SJCRH30 (cell line): ENCODE measurements at regions not wholly inside any gene's neighbourhood (a gene's known extent, or its start where the extent isn't known, plus 50 kb on each side); places are given as distances from the start of the nearest gene placed in this dataset.

Experiments used
- DNase-seq, 2 experiments: peaks; one replicate each; pipeline ENCODE4 v3.0.0-alpha.2; 2015 to 2020
- H3K27ac ChIP-seq: fragments of 250-450 bp; sonication (Bioruptor Pico); 2 replicates; pipeline ENCODE4 v1.5.1; 2020; ENCODE audit warnings: mild to moderate bottlenecking, moderate library complexity
- H3K27me3 ChIP-seq: fragments of 250-450 bp; sonication (Bioruptor Pico); 2 replicates; pipeline ENCODE4 v1.5.1; 2020; ENCODE audit warnings: mild to moderate bottlenecking, moderate library complexity
- H3K36me3 ChIP-seq: fragments of 250-450 bp; sonication (Bioruptor Pico); 2 replicates; pipeline ENCODE4 v1.5.1; 2020; ENCODE audit warnings: mild to moderate bottlenecking, moderate library complexity
- H3K4me1 ChIP-seq: fragments of 250-450 bp; sonication (Bioruptor Pico); 2 replicates; pipeline ENCODE4 v1.5.1; 2020; ENCODE audit warnings: mild to moderate bottlenecking, moderate library complexity
- H3K4me3 ChIP-seq: fragments of 250-450 bp; sonication (Bioruptor Pico); 2 replicates; pipeline ENCODE4 v1.5.1; 2020; ENCODE audit warnings: mild to moderate bottlenecking, moderate library complexity
- H3K9me3 ChIP-seq: fragments of 250-450 bp; sonication (Bioruptor Pico); replicated peaks from 2 replicates; pipeline ENCODE4 v1.5.1; 2020; ENCODE audit warnings: mild to moderate bottlenecking, moderate library complexity

GRCh38 chr7:26489391-26489790 lies 197.7 kb downstream of the SNX10 start:
- Histone ChIP-seq H3K4me1 (no peaks in the 10 kb centered on the region; the same call in 1 of the 2 replicates), H3K4me3 (no peak overlapping the region), H3K27me3 (peaks cover 14% of the 10 kb centered on the region; the same call in 1 of the 2 replicates), H3K27ac (no peak overlapping the region), H3K9me3 (no peaks in the 10 kb centered on the region), H3K36me3 (no peaks in the 10 kb centered on the region)
- DNase-seq = no peak

- peak; percentile 20 to 53 for DNase-seq
- H3K4me1 ChIP-seq = no peaks in the 10 kb centered on the region; the same call in 1 of the 2 replicates
- no peaks in the 10 kb centered on the region for H3K36me3 ChIP-seq
- H3K9me3 ChIP-seq = no peaks in the 10 kb centered on the region
- no peak overlapping the region for H3K27ac ChIP-seq
- H3K4me3 ChIP-seq = no peak overlapping the region
- peaks cover 14% of the 10 kb centered on the region; the same call in 1 of the 2 replicates for H3K27me3 ChIP-seq
Measured at GRCh38 chr7:26489906-26490639, 198.4 kb downstream of the SNX10 start.

- Histone ChIP-seq H3K4me1 (no peaks in the 10 kb centered on the region; the same call in 1 of the 2 replicates), H3K36me3 (no peaks in the 10 kb centered on the region), H3K9me3 (no peaks in the 10 kb centered on the region), H3K27me3 (peaks cover 14% of the 10 kb centered on the region; the same call in 1 of the 2 replicates), H3K4me3 (no peak overlapping the region), H3K27ac (no peak overlapping the region)
- DNase-seq = peak in 1 of 2 experiments; percentile 26
Measured at GRCh38 chr7:26490640-26491624, 199.3 kb downstream of the SNX10 start.

- Histone ChIP-seq H3K4me3 (no peak overlapping the region), H3K27me3 (peaks cover 14% of the 10 kb centered on the region; the same call in 1 of the 2 replicates), H3K27ac (no peak overlapping the region), H3K36me3 (no peaks in the 10 kb centered on the region), H3K4me1 (no peaks in the 10 kb centered on the region; the same call in 1 of the 2 replicates), H3K9me3 (no peaks in the 10 kb centered on the region)
- no peak for DNase-seq
Measured at GRCh38 chr7:26492816-26493215, 201.2 kb downstream of the SNX10 start.

- H3K27me3 ChIP-seq = peaks cover 14% of the 10 kb centered on the region; the same call in 1 of the 2 replicates
- DNase-seq = peak in 1 of 2 experiments; percentile 17
- H3K27ac ChIP-seq = no peak overlapping the region
- no peak overlapping the region for H3K4me3 ChIP-seq
- H3K9me3 ChIP-seq = no peaks in the 10 kb centered on the region
- no peaks in the 10 kb centered on the region; the same call in 1 of the 2 replicates for H3K4me1 ChIP-seq
- no peaks in the 10 kb centered on the region for H3K36me3 ChIP-seq
Measured at GRCh38 chr7:26493737-26494428, 202.2 kb downstream of the SNX10 start.

GRCh38 chr7:26495569-26495968 lies 203.9 kb downstream of the SNX10 start:
- DNase-seq = no peak
- no peaks in the 10 kb centered on the region for H3K4me1 ChIP-seq
- no peak overlapping the region for H3K4me3 ChIP-seq
- no peak overlapping the region for H3K27ac ChIP-seq
- H3K27me3 ChIP-seq = peaks cover 21% of the 10 kb centered on the region; the same call in 1 of the 2 replicates
- no peaks in the 10 kb centered on the region for H3K36me3 ChIP-seq
- H3K9me3 ChIP-seq = no peaks in the 10 kb centered on the region

DNA sequence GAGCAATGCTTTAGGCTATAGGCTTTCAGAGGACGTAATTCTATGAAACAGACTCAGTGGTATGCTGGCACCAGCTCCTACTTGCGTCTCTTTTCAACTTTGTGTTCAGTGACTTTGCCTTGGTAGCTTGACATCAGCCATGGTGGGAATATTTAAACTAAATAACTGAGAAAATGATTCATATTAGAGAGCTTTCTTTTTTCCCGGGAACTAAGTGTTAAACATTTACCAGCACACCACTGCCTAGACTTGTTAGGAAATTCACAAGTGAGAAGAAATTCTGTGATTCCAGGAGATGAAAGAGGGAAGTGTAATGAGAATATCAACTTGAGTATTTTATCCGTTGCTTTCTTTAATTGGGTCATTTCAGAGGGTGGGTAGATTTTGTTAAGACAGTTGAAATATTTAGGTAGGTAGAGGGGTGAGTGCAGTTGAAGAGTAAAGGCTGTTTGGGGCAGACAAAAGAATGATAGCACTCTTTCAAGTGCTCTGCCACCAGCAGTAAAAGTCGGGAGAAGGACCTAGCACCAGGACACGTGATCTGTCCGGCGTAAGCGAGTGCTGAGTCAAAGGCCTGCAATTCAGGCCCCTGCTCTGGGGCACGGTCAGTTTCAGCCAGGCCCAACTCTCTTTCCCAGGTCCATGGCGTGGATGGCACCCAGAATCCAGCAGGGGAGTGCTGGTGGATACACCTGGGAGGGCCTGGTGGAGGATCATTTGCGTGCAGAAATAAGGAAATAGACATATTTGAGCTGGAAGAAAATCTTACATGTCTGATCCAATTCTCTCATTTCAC lies 206.3 kb downstream of the SNX10 start:
- Histone ChIP-seq H3K36me3 (no peaks in the 10 kb centered on the region), H3K4me1 (no peaks in the 10 kb centered on the region), H3K9me3 (no peaks in the 10 kb centered on the region), H3K4me3 (no peak overlapping the region), H3K27ac (no peak overlapping the region), H3K27me3 (peaks cover 24% of the 10 kb centered on the region; the same call in 1 of the 2 replicates)
- DNase-seq = no peak

- Histone ChIP-seq H3K9me3 (no peaks in the 10 kb centered on the region), H3K27ac (no peak overlapping the region), H3K27me3 (peaks cover 19% of the 10 kb centered on the region; the same call in 1 of the 2 replicates), H3K4me1 (no peaks in the 10 kb centered on the region), H3K36me3 (no peaks in the 10 kb centered on the region), H3K4me3 (no peak overlapping the region)
- DNase-seq = no peak
Measured at GRCh38 chr7:26499315-26499897, 207.7 kb downstream of the SNX10 start.

- no peak overlapping the region for H3K4me3 ChIP-seq
- H3K9me3 ChIP-seq = no peaks in the 10 kb centered on the region
- peaks cover 27% of the 10 kb centered on the region; the same call in 1 of the 2 replicates for H3K27me3 ChIP-seq
- no peaks in the 10 kb centered on the region for H3K36me3 ChIP-seq
- no peaks in the 10 kb centered on the region for H3K4me1 ChIP-seq
- H3K27ac ChIP-seq = no peak overlapping the region
- peak in 1 of 2 experiments; percentile 40 for DNase-seq
Measured at GRCh38 chr7:26500749-26501352, 209.2 kb downstream of the SNX10 start.

- DNase-seq = no peak
- H3K36me3 ChIP-seq = no peaks in the 10 kb centered on the region
Measured at GRCh38 chr7:26504411-26505120, 212.9 kb downstream of the SNX10 start.

DNA sequence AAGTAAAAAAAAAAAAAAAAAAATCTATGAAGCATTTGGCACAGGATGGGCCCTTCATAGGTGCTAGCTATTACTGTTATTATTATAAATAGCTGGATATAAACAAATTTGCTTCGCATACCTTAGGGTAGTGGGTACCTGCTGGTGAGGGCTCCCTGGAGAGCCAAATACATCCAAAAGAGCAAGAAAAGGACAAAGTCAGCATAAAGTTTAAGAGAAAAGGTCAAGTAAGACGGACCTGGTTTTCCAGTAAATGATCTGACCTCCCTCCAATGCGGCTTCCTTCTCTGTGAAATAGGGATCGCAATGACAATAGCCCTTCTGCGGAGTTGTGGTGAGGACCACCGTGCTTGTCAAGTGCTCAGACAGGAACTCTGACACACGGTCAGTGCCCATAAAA lies 214.5 kb downstream of the SNX10 start:
- no peaks in the 10 kb centered on the region for H3K4me1 ChIP-seq
- no peaks in the 10 kb centered on the region for H3K9me3 ChIP-seq
- peaks cover 34% of the 10 kb centered on the region; the same call in 1 of the 2 replicates for H3K27me3 ChIP-seq
- H3K27ac ChIP-seq = no peak overlapping the region
- H3K4me3 ChIP-seq = no peak overlapping the region
- DNase-seq = no peak
- no peaks in the 10 kb centered on the region for H3K36me3 ChIP-seq

More at GRCh38 chr7:26504411-26505120, 212.9 kb downstream of the SNX10 start:
- H3K27me3 ChIP-seq = peaks cover 30% of the 10 kb centered on the region; the same call in 1 of the 2 replicates
- H3K9me3 ChIP-seq = no peaks in the 10 kb centered on the region
- no peaks in the 10 kb centered on the region for H3K4me1 ChIP-seq
- H3K4me3 ChIP-seq = no peak overlapping the region
- H3K27ac ChIP-seq = no peak overlapping the region

GRCh38 chr7:26507108-26507987 lies 215.7 kb downstream of the SNX10 start:
- no peaks in the 10 kb centered on the region for H3K4me1 ChIP-seq
- H3K4me3 ChIP-seq = no peak overlapping the region
- H3K36me3 ChIP-seq = no peaks in the 10 kb centered on the region
- H3K27me3 ChIP-seq = peaks cover 33% of the 10 kb centered on the region; the same call in 1 of the 2 replicates
- no peaks in the 10 kb centered on the region for H3K9me3 ChIP-seq
- H3K27ac ChIP-seq = no peak overlapping the region
- DNase-seq = no peak
